Lower lobe of right lung (tissue), 2 donors: ENCODE measurements at regions not wholly inside any gene's neighbourhood (a gene's known extent, or its start where the extent isn't known, plus 50 kb on each side); places are given as distances from the start of the nearest gene placed in this dataset.

Source experiments
- ATAC-seq, 2 donors: fragments of 200-7000 bp; cut with Tn5 transposase; one replicate each; pipeline ENCODE4 v1.9.1; 2020 to 2022; ENCODE audit warnings: mild to moderate bottlenecking in 2 of 2, moderate library complexity in 2 of 2
- DNase-seq: peaks from one replicate; pipeline ENCODE4 v3.0.0-alpha.2; 2020
- H3K27ac ChIP-seq: fragments of 200-600 bp; one replicate; pipeline ENCODE4 v1.8.0; 2022
- H3K27me3 ChIP-seq: fragments of 200-600 bp; one replicate; pipeline ENCODE4 v1.8.0; 2022; ENCODE audit warnings: low read depth
- H3K36me3 ChIP-seq: fragments of 200-600 bp; one replicate; pipeline ENCODE4 v1.8.0; 2022; ENCODE audit warnings: mild to moderate bottlenecking
- H3K4me1 ChIP-seq: fragments of 200-600 bp; one replicate; pipeline ENCODE4 v1.8.0; 2022
- H3K4me3 ChIP-seq: fragments of 200-600 bp; one replicate; pipeline ENCODE4 v1.8.0; 2022; ENCODE audit warnings: mild to moderate bottlenecking
- H3K9me3 ChIP-seq: fragments of 200-600 bp; one replicate; pipeline ENCODE4 v1.8.0; 2022
- CTCF ChIP-seq: fragments of 200-600 bp; IDR thresholded peaks from one replicate; pipeline ENCODE4 v1.8.0; 2022; ENCODE audit warnings: antibody characterized with exemption, mild to moderate bottlenecking
- intact Hi-C: fragments of 100-400 bp; cut with DNase I; formaldehyde crosslinking; loops from one replicate; pipeline ENCODE4 v1.11.0; 2022
- donor health status: DM: no; HTN: yes; CAD: no; lungs with severe emphysema.

GRCh38 chr16:73210084-73210483 lies 162.2 kb upstream of the ZFHX3 start:
- Histone ChIP-seq H3K4me3 (no peak overlapping the region), H3K4me1 (no peaks in the 10 kb centered on the region), H3K9me3 (no peaks in the 10 kb centered on the region), H3K27me3 (no peaks in the 10 kb centered on the region), H3K27ac (no peak overlapping the region), H3K36me3 (no peaks in the 10 kb centered on the region)
- no peak for ATAC-seq
- no peak for DNase-seq
- no peak for TF ChIP-seq CTCF
- intact Hi-C loops = no loop called here

- intact Hi-C loops = no loop called here
Observed at GRCh38 chr16:73209190-73209589, 161.3 kb upstream of the ZFHX3 start.

GRCh38 chr16:73206151-73206707 lies 158.3 kb upstream of the ZFHX3 start:
- Histone ChIP-seq H3K27me3 (no peaks in the 10 kb centered on the region), H3K9me3 (no peaks in the 10 kb centered on the region), H3K4me3 (no peak overlapping the region), H3K27ac (no peak overlapping the region), H3K36me3 (no peaks in the 10 kb centered on the region), H3K4me1 (no peaks in the 10 kb centered on the region)
- intact Hi-C loops = no loop called here
- TF ChIP-seq CTCF = no peak
- DNase-seq (no peak), ATAC-seq (no peak)

More at GRCh38 chr16:73209190-73209589, 161.3 kb upstream of the ZFHX3 start:
- TF ChIP-seq CTCF = no peak
- H3K4me1 ChIP-seq = no peaks in the 10 kb centered on the region
- no peaks in the 10 kb centered on the region for H3K36me3 ChIP-seq
- no peaks in the 10 kb centered on the region for H3K9me3 ChIP-seq
- H3K27ac ChIP-seq = no peak overlapping the region
- DNase-seq (no peak), ATAC-seq (no peak)
- H3K27me3 ChIP-seq = no peaks in the 10 kb centered on the region
- no peak overlapping the region for H3K4me3 ChIP-seq

- TF ChIP-seq CTCF = no peak
- intact Hi-C loops = no loop called here
- ATAC-seq = no peak
Observed at GRCh38 chr16:73205153-73205886, 157.4 kb upstream of the ZFHX3 start.

GRCh38 chr16:73204359-73205152 lies 156.6 kb upstream of the ZFHX3 start:
- H3K4me3 ChIP-seq = no peak overlapping the region
- no peaks in the 10 kb centered on the region for H3K27me3 ChIP-seq
- ATAC-seq = no peak
- intact Hi-C loops = no loop called here
- H3K27ac ChIP-seq = no peak overlapping the region
- DNase-seq = no peak
- no peak for TF ChIP-seq CTCF
- no peaks in the 10 kb centered on the region for H3K36me3 ChIP-seq
- no peaks in the 10 kb centered on the region for H3K4me1 ChIP-seq
- no peaks in the 10 kb centered on the region for H3K9me3 ChIP-seq

More at GRCh38 chr16:73205153-73205886, 157.4 kb upstream of the ZFHX3 start:
- no peaks in the 10 kb centered on the region for H3K27me3 ChIP-seq
- no peak overlapping the region for H3K4me3 ChIP-seq
- H3K9me3 ChIP-seq = no peaks in the 10 kb centered on the region
- H3K36me3 ChIP-seq = no peaks in the 10 kb centered on the region
- H3K27ac ChIP-seq = no peak overlapping the region
- no peaks in the 10 kb centered on the region for H3K4me1 ChIP-seq
- DNase-seq = no peak
